Coronary artery (tissue), 2 donors: ENCODE measurements at regions not wholly inside any gene's neighbourhood (a gene's known extent, or its start where the extent isn't known, plus 50 kb on each side); places are given as distances from the start of the nearest gene placed in this dataset.
"Not testable (repeated sequence)": the region's sequence is repeated elsewhere in the genome, so short reads cannot be mapped to it uniquely, and the experiment has no call there.

Experiments used
- DNase-seq: peaks from one replicate; pipeline ENCODE4 v3.0.0-alpha.2; 2017; ENCODE audit warnings: low spot score
- H3K27ac ChIP-seq, 2 donors: fragments of 200-600 bp; sonication (generic); one replicate each; pipeline ENCODE4 v1.5.1; 2016 to 2019
- H3K4me3 ChIP-seq: fragments of 200-600 bp; sonication (generic); 2 replicates; pipeline ENCODE4 v1.5.1; 2016; ENCODE audit warnings: mild to moderate bottlenecking, moderate library complexity
- TF ChIP-seq, protein P1 (sequence below): fragments of 200-600 bp; sonication (generic); IDR thresholded peaks from one replicate; pipeline ENCODE4 v1.5.1; 2019; ENCODE audit warnings: antibody characterized with exemption

DNA sequence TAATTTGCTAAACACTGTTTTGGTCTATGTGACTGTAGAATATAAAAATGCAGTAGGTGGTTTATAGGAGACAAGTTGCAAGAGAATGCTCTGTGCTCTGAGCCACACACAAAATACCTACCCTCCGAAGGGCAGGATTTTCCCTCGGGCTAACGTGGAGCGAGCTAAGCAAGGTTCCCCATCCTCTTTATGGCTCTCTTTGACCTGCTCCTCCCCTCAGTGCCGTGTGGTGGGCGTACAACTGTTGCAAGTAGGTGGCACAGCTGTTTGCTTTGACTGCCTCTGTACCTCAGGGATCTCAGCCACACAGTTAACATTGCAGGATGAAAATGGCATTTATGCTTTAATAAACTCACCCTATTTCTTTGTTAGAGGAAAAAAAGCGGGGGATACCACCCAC, 339.1 kb downstream of the SATB1 start:
- no peak overlapping the region for H3K4me3 ChIP-seq
- no peak overlapping the region for H3K27ac ChIP-seq
- no peak for DNase-seq
- TF ChIP-seq, protein P1, sequence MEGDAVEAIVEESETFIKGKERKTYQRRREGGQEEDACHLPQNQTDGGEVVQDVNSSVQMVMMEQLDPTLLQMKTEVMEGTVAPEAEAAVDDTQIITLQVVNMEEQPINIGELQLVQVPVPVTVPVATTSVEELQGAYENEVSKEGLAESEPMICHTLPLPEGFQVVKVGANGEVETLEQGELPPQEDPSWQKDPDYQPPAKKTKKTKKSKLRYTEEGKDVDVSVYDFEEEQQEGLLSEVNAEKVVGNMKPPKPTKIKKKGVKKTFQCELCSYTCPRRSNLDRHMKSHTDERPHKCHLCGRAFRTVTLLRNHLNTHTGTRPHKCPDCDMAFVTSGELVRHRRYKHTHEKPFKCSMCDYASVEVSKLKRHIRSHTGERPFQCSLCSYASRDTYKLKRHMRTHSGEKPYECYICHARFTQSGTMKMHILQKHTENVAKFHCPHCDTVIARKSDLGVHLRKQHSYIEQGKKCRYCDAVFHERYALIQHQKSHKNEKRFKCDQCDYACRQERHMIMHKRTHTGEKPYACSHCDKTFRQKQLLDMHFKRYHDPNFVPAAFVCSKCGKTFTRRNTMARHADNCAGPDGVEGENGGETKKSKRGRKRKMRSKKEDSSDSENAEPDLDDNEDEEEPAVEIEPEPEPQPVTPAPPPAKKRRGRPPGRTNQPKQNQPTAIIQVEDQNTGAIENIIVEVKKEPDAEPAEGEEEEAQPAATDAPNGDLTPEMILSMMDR: no peak

DNA sequence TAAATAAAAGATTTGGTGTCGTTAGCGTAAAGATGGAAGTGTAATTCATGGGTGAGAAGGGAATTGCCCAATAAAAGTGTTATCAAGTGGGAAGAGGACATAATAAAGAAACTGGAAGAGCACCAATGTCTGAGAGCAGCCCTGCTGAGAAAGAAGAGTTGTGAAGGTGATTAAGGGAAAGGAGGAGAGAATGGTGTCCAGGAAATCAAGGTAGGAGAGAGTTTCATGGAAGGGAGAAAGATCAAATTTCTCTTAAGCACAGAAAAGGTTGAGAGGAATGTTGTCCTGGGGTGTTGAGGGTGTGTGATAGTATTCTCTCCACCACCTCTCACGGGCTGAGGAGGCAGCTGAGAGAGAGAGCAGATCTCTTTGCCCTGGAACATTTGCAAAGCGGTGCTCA, 339.7 kb downstream of the SATB1 start:
- H3K27ac ChIP-seq: no peak overlapping the region
- H3K4me3 ChIP-seq: no peak overlapping the region
- DNase-seq: no peak
- TF ChIP-seq, protein P1: no peak

DNA sequence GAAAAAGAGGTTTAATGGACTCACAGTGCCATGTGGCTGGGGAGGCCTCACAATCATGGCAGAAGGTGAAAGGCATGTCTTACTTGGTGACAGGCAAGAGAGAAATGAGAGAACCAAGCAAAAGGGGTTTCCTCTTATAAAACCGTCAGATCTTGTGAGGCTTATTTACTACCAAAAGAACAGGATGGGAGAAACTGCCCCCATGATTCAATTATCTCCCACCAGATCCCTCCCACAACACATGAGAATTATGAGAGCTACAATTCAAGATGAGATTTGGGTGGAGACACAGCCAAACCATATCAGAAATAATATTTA, 340.8 kb upstream of the TBC1D5 start:
- H3K27ac ChIP-seq, H3K4me3 ChIP-seq, DNase-seq: not testable (repeated sequence)

DNA sequence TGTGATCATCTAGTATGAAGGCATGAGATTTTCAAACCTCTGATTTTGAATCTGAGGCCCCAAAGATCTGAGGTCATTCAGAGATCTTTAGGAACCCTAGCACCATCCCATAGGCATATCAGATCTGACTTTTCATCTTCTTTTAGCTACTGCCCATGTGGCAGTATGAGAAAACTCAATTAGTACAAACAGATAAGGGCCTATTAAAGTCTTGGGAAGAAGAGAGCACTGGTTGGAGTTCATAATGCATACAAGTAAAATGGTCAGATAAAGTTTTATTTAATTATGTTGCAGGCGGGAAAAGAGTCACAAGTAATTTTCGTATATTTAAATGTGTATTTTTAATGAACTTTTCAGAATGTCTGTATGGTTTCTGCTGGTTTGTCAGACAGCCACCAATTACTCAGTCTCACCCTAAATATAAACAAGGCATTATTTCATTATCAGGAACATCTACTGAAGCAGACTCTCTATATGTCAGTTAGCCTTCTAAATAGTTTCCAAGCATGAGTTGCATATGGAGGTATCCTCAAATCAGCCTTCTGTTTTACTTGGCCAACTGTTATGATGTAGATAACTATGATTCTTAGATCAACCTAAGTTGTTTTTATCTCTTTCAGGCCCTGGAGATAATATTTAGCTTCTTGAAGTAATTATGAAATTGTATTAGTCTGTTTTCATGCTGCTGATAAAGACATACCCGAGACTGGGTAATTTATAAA, 340.3 kb upstream of the TBC1D5 start:
- H3K4me3 ChIP-seq: no peak overlapping the region
- no peak for DNase-seq
- no peak overlapping the region for H3K27ac ChIP-seq
- TF ChIP-seq, protein P1: no peak

DNA sequence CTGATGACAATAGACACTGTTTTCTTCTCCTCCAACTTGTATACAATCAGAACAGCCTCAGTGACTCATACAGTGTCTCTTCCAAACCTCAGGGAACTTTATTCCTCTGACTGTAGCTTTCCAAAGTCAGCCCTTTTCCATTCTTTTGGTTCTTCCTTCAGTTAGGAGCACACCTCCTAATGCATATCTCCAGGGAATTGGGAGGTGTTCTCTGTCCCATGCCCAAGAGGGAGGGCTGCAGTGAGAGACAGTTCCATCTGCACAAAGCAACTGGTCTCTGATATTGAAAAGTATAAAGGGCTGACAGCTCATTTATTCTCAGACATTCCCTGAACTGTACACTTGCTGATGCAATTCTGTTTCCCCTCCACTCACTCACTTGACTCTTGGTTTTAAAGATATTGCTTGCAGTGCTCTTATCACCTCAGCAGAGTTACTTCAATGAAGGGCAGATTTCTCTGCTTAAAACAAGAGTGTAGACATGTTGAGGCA, 337.8 kb upstream of the TBC1D5 start:
- TF ChIP-seq, protein P1: no peak
- no peak overlapping the region for H3K4me3 ChIP-seq
- no peak for DNase-seq
- no peak overlapping the region for H3K27ac ChIP-seq

DNA sequence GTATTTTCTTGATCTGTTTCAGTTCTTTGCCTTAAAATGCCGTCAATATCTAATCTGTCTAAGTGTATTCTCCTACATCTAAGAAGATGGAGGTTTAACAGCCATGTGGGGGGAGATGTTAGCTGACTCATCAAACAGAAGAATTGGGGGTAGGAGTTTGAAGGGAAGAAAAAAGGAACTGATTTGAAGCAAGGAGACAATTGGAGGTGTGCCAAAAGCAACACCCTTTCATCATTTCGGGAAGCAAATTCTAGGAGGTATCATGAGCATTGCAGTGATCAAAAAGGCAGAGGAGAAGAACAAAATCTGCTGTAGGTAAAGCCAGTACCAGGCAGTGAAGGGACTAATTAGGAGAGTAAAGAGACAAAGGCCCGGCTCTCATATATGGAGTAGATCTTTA, 337.3 kb upstream of the TBC1D5 start:
- TF ChIP-seq, protein P1: no peak
- H3K4me3 ChIP-seq: no peak overlapping the region
- H3K27ac ChIP-seq: no peak overlapping the region
- no peak for DNase-seq

DNA sequence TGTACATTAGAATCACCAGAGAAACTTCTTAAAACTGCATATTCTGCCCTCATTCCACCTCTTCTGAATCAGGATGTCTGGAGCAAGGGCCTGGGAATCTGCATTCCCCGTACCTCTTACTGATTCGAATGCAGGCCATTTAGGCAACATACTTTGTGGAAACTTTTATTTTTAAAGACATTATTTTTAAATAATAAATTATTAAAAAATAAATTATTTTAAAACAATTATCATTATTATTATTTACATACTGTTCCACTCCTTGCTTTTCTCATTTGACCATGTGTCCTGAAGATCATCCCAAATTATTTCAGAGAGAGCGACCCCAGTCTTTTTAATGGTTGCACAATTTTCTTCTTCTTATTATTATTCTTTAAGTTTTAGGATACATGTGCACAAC, 336.6 kb upstream of the TBC1D5 start:
- TF ChIP-seq, protein P1: no peak
- H3K27ac ChIP-seq: no peak overlapping the region
- no peak overlapping the region for H3K4me3 ChIP-seq
- no peak for DNase-seq
